ENCODE measurements at regions not wholly inside any gene's neighbourhood (a gene's known extent, or its start where the extent isn't known, plus 50 kb on each side); places are given as distances from the start of the nearest gene placed in this dataset.

DNA sequence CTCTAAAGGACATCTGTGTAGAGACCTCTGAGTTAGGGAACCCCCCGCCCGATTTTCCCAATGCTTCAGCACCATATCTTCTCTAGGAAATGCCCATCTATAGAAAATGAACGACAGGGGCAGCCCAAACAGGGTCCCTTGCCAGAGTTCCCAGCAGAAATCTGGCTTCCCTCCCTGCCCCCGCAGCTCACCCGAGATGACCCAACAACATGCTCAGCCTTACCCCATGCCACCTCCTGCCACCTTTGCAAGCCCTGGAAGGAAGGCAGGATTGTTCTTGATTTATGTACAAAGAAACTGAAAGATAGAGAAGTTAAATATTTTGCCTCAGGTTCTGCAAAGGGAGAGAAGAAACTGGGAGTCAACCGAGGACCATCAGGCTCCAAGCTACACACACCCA is 105.6 kb upstream of the UQCRFS1 start:
- H3K4me3 ChIP-seq (ENCODE audit: low read depth, low read length), result no peak overlapping the region
- no peak for DNase-seq (ENCODE audit: low read depth, low spot score)
- in situ Hi-C loops (cut with HindIII; ENCODE audit: low sequenced_read_pairs), result no loop called here
- no peak for TF ChIP-seq CTCF (IDR thresholded peaks at IDR 0.05; ENCODE audit: low read depth, low read length)

DNA sequence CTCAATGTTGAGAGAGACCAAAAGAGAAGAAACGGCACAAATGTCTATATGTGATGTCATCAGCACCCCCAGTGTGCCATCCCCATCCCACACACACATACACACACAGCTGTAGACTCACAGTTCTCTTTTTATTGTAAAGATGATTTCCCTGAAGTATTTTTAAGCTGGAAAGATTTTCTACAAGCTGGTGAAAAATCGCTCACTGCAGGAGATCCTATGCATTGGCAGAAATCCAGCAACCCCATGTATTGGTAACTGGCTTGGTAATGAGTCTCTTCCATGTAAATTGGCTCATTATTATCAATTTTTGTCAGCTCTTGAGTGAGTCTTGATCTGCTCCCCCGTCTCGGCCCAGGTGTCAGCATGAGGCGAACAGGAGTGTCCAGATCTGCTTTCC is 107.1 kb upstream of the UQCRFS1 start:
- TF ChIP-seq CTCF (IDR thresholded peaks at IDR 0.05; ENCODE audit: low read depth, low read length), result no peak
- H3K4me3 ChIP-seq (ENCODE audit: low read depth, low read length), result no peak overlapping the region
- in situ Hi-C loops (cut with HindIII; ENCODE audit: low sequenced_read_pairs), result no loop called here
- no peak for DNase-seq (ENCODE audit: low read depth, low spot score)

DNA sequence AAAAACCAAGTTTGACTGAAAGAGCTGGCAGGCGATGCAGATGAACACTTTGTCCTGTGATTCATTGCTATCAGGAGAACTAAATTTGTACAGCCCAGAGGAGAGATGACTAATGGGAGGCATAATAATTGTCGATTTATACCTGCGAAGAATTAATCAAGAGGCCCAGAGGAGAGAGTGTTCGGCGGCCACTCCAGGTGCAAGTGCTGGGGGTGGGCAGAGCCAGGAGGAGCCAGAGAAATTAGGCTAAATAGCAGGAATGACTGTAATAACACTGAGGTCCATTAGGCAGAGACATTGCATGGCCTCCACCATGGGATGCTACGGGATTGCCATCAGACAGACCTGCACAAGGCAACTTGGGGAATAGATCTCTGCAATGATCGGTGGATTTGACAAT is 107.7 kb upstream of the UQCRFS1 start:
- no peak for DNase-seq (ENCODE audit: low read depth, low spot score)
- in situ Hi-C loops (cut with HindIII; ENCODE audit: low sequenced_read_pairs), result no loop called here
- no peak for TF ChIP-seq CTCF (IDR thresholded peaks at IDR 0.05; ENCODE audit: low read depth, low read length)
- H3K4me3 ChIP-seq (ENCODE audit: low read depth, low read length), result no peak overlapping the region

DNA sequence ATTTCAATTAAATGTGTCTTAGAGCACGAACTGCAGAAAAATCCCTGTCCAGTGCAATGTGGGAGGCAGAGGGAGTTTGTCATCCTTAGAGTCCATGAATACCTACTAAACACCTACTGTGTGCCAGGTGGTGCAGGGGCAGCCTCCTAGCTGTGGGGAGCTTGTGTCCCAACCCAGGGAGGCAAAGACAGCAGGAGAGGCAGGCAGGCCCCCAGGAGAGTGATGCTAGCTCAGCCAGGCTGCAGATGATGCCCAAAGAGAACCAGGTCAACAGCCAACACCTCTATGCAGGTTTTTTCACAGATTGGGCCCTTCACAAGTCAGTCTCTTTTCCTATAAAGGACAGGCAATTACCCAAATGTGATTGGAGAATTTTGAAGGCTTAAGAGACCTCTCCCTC is 108.2 kb upstream of the UQCRFS1 start:
- in situ Hi-C loops (cut with HindIII; ENCODE audit: low sequenced_read_pairs), result no loop called here
- H3K4me3 ChIP-seq (ENCODE audit: low read depth, low read length), result no peak overlapping the region
- no peak for DNase-seq (ENCODE audit: low read depth, low spot score)
- no peak for TF ChIP-seq CTCF (IDR thresholded peaks at IDR 0.05; ENCODE audit: low read depth, low read length)

- in situ Hi-C loops (cut with HindIII; ENCODE audit: low sequenced_read_pairs), result no loop called here
- no peak overlapping the region for H3K4me3 ChIP-seq (ENCODE audit: low read depth, low read length)
- no peak for TF ChIP-seq CTCF (IDR thresholded peaks at IDR 0.05; ENCODE audit: low read depth, low read length)
- DNase-seq (ENCODE audit: low read depth, low spot score), result no peak
Measured at GRCh38 chr19:29323021-29323430, 110.1 kb upstream of the UQCRFS1 start.

- no peak overlapping the region for H3K4me3 ChIP-seq (ENCODE audit: low read depth, low read length)
- DNase-seq (ENCODE audit: low read depth, low spot score), result no peak
- in situ Hi-C loops (cut with HindIII; ENCODE audit: low sequenced_read_pairs), result no loop called here
- TF ChIP-seq CTCF (IDR thresholded peaks at IDR 0.05; ENCODE audit: low read depth, low read length), result no peak
Measured at GRCh38 chr19:29323440-29324290, 110.7 kb upstream of the UQCRFS1 start.

Measured in astrocyte of the spinal cord (primary cell).